ENCODE measurements at regions not wholly inside any gene's neighbourhood (a gene's known extent, or its start where the extent isn't known, plus 50 kb on each side); places are given as distances from the start of the nearest gene placed in this dataset.

DNA sequence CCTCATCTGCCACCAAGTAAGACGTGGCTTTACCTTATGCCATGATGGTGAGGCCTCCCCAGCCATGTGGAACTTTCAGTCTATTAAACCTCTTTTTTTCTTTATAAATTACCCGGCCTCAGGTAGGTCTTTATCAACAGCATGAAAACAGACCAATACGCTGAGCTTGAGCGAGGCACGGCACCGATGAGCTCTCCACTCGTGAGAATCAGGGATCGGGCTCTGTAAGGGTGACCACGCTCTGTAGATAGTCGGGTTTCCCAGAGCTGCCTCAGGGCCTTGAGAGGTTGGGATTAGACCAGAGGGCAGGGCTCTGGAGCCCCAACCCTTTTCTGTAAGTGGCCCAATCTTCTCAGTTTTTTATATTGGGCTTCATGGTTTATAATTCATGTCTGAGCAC, 360.3 kb upstream of the MYT1L start:
- TF ChIP-seq POLR2A (IDR thresholded peaks at IDR 0.05): no peak
- TF ChIP-seq, protein P1, sequence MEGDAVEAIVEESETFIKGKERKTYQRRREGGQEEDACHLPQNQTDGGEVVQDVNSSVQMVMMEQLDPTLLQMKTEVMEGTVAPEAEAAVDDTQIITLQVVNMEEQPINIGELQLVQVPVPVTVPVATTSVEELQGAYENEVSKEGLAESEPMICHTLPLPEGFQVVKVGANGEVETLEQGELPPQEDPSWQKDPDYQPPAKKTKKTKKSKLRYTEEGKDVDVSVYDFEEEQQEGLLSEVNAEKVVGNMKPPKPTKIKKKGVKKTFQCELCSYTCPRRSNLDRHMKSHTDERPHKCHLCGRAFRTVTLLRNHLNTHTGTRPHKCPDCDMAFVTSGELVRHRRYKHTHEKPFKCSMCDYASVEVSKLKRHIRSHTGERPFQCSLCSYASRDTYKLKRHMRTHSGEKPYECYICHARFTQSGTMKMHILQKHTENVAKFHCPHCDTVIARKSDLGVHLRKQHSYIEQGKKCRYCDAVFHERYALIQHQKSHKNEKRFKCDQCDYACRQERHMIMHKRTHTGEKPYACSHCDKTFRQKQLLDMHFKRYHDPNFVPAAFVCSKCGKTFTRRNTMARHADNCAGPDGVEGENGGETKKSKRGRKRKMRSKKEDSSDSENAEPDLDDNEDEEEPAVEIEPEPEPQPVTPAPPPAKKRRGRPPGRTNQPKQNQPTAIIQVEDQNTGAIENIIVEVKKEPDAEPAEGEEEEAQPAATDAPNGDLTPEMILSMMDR (IDR thresholded peaks at IDR 0.05): no peak
- no peak for TF ChIP-seq POLR2AphosphoS5 (IDR thresholded peaks at IDR 0.05)
- no peak for TF ChIP-seq EP300 (IDR thresholded peaks at IDR 0.05; ENCODE audit: low read depth)
